HEK293 (cell line): ENCODE measurements at regions not wholly inside any gene's neighbourhood (a gene's known extent, or its start where the extent isn't known, plus 50 kb on each side); places are given as distances from the start of the nearest gene placed in this dataset.

Experiments
- CTCF ChIA-PET: fragments of 350-600 bp; formaldehyde crosslinking; extraction: SDS; loops from one replicate; lab custom pipeline; 2021; ENCODE audit warnings: antibody characterized with exemption; lab: Yijun Ruan, JAX
- POLR2A ChIA-PET: fragments of 300-600 bp; formaldehyde crosslinking; extraction: SDS; loops from one replicate; lab custom pipeline; 2020; ENCODE audit warnings: antibody characterized with exemption, inconsistent platforms; lab: Yijun Ruan, JAX
- H3K27ac ChIP-seq: fragments of 200-500 bp; sonication (Bioruptor generic); 2 replicates; pipeline ENCODE4 v1.5.1; 2014; ENCODE audit warnings: low read depth, low read length, control low read depth, inconsistent platforms; ENCODE audit errors: extremely low read depth
- H3K36me3 ChIP-seq, 2 experiments: fragments of 200-500 bp in 1 of 2; sonication (Bioruptor generic) in 1 of 2; 1 replicate in 1 of 2; 2 replicates in 1 of 2; pipeline ENCODE4 v1.5.1; 2014 to 2017; ENCODE audit warnings: inconsistent platforms in 2 of 2, low read length in 2 of 2; ENCODE audit not compliant: control insufficient read depth in 2 of 2, insufficient read depth in 1 of 2
- H3K4me1 ChIP-seq: fragments of 200-500 bp; sonication (Bioruptor generic); 2 replicates; pipeline ENCODE4 v1.5.1; 2014; ENCODE audit warnings: mild to moderate bottlenecking, low read length, inconsistent platforms; ENCODE audit not compliant: control insufficient read depth, insufficient read depth
- H3K4me3 ChIP-seq: 2 replicates; pipeline ENCODE4 v1.5.1; 2011; ENCODE audit warnings: low read depth, mild to moderate bottlenecking, control low read depth, low read length, moderate library complexity
- H3K9me3 ChIP-seq: fragments of 200-500 bp; sonication (Bioruptor generic); 2 replicates; pipeline ENCODE4 v1.5.1; 2014; ENCODE audit warnings: low read depth, low read length, inconsistent platforms; ENCODE audit not compliant: control insufficient read depth, insufficient read depth
- GLIS1 ChIP-seq: fragments of 450-650 bp; formaldehyde crosslinking; IDR thresholded peaks from 2 replicates; pipeline ENCODE4 v1.5.1; 2016; ENCODE audit warnings: missing biosample characterization, missing genetic modification characterization
- TRIM28 ChIP-seq: IDR thresholded peaks from 2 replicates; pipeline ENCODE4 v1.6.1; 2011; ENCODE audit warnings: low read length, control low read depth, borderline replicate concordance
- ZBTB17 ChIP-seq: fragments of 450-650 bp; formaldehyde crosslinking; IDR thresholded peaks from 2 replicates; pipeline ENCODE4 v1.5.1; 2016; ENCODE audit warnings: missing biosample characterization, missing genetic modification characterization
- ZBTB48 ChIP-seq: fragments of 450-650 bp; formaldehyde crosslinking; IDR thresholded peaks from 2 replicates; pipeline ENCODE4 v1.5.1; 2016; ENCODE audit warnings: missing biosample characterization, missing genetic modification characterization
- ZNF112 ChIP-seq: fragments of 450-650 bp; formaldehyde crosslinking; IDR thresholded peaks from 2 replicates; pipeline ENCODE4 v1.5.0; 2017; ENCODE audit warnings: missing biosample characterization, missing genetic modification characterization
- ZNF132 ChIP-seq: fragments of 450-650 bp; formaldehyde crosslinking; IDR thresholded peaks from 2 replicates; pipeline ENCODE4 v1.5.1; 2017; ENCODE audit warnings: missing biosample characterization, missing genetic modification characterization, borderline replicate concordance
- ZNF133 ChIP-seq: fragments of 450-650 bp; formaldehyde crosslinking; IDR thresholded peaks from 2 replicates; pipeline ENCODE4 v1.5.1; 2016; ENCODE audit warnings: missing biosample characterization, missing genetic modification characterization
- ZNF146 ChIP-seq: fragments of 450-650 bp; formaldehyde crosslinking; IDR thresholded peaks from 2 replicates; pipeline ENCODE4 v1.5.1; 2016; ENCODE audit warnings: missing biosample characterization, missing genetic modification characterization
- ZNF157 ChIP-seq: fragments of 450-650 bp; formaldehyde crosslinking; IDR thresholded peaks from 2 replicates; pipeline ENCODE4 v1.5.1; 2016; ENCODE audit warnings: missing biosample characterization, missing genetic modification characterization
- ZNF211 ChIP-seq: fragments of 450-650 bp; formaldehyde crosslinking; IDR thresholded peaks from 2 replicates; pipeline ENCODE4 v1.5.1; 2016; ENCODE audit warnings: low read depth, missing biosample characterization, missing genetic modification characterization
- ZNF214 ChIP-seq: fragments of 450-650 bp; formaldehyde crosslinking; IDR thresholded peaks from 2 replicates; pipeline ENCODE4 v1.5.1; 2017; ENCODE audit warnings: missing biosample characterization, mild to moderate bottlenecking, missing genetic modification characterization, borderline replicate concordance
- ZNF239 ChIP-seq: fragments of 450-650 bp; formaldehyde crosslinking; IDR thresholded peaks from 2 replicates; pipeline ENCODE4 v1.5.1; 2016; ENCODE audit warnings: missing biosample characterization, missing genetic modification characterization
- ZNF248 ChIP-seq: fragments of 450-650 bp; formaldehyde crosslinking; IDR thresholded peaks from 2 replicates; pipeline ENCODE4 v1.5.1; 2017; ENCODE audit warnings: missing biosample characterization, missing genetic modification characterization
- ZNF266 ChIP-seq: fragments of 450-650 bp; formaldehyde crosslinking; IDR thresholded peaks from 2 replicates; pipeline ENCODE4 v1.5.1; 2016; ENCODE audit warnings: missing biosample characterization, missing genetic modification characterization, low read depth
- ZNF302 ChIP-seq: fragments of 450-650 bp; formaldehyde crosslinking; IDR thresholded peaks from 2 replicates; pipeline ENCODE4 v1.5.1; 2016; ENCODE audit warnings: missing biosample characterization, missing genetic modification characterization, low read depth
- ZNF324 ChIP-seq: fragments of 450-650 bp; formaldehyde crosslinking; IDR thresholded peaks from 2 replicates; pipeline ENCODE4 v1.5.1; 2016; ENCODE audit warnings: missing biosample characterization, missing genetic modification characterization
- ZNF341 ChIP-seq: fragments of 450-650 bp; formaldehyde crosslinking; IDR thresholded peaks from 2 replicates; pipeline ENCODE4; 2016; ENCODE audit warnings: low read depth, missing biosample characterization, missing genetic modification characterization
- ZNF362 ChIP-seq: fragments of 450-650 bp; formaldehyde crosslinking; IDR thresholded peaks from 2 replicates; pipeline ENCODE4 v1.5.1; 2016; ENCODE audit warnings: missing biosample characterization, missing genetic modification characterization
- ZNF394 ChIP-seq: fragments of 450-650 bp; formaldehyde crosslinking; IDR thresholded peaks from 2 replicates; pipeline ENCODE4 v1.5.1; 2016; ENCODE audit warnings: missing biosample characterization, missing genetic modification characterization, mild to moderate bottlenecking, moderate library complexity, borderline replicate concordance
- ZNF423 ChIP-seq: fragments of 450-650 bp; formaldehyde crosslinking; IDR thresholded peaks from 2 replicates; pipeline ENCODE4 v1.5.1; 2016; ENCODE audit warnings: missing biosample characterization, missing genetic modification characterization
- ZNF473 ChIP-seq: fragments of 450-650 bp; formaldehyde crosslinking; IDR thresholded peaks from 2 replicates; pipeline ENCODE4 v1.5.1; 2017; ENCODE audit warnings: missing biosample characterization, missing genetic modification characterization
- ZNF624 ChIP-seq: fragments of 450-650 bp; formaldehyde crosslinking; IDR thresholded peaks from 2 replicates; pipeline ENCODE4 v1.5.1; 2017; ENCODE audit warnings: missing biosample characterization, missing genetic modification characterization
- ZNF658 ChIP-seq: fragments of 450-650 bp; formaldehyde crosslinking; IDR thresholded peaks from 2 replicates; pipeline ENCODE4; 2016; ENCODE audit warnings: missing biosample characterization, missing genetic modification characterization
- ZNF777 ChIP-seq: fragments of 450-650 bp; formaldehyde crosslinking; IDR thresholded peaks from 2 replicates; pipeline ENCODE4 v1.5.1; 2017; ENCODE audit warnings: missing biosample characterization, missing genetic modification characterization, borderline replicate concordance
- ZSCAN16 ChIP-seq: fragments of 450-650 bp; formaldehyde crosslinking; IDR thresholded peaks from 2 replicates; pipeline ENCODE4 v1.5.1; 2016; ENCODE audit warnings: missing biosample characterization, missing genetic modification characterization
- ZSCAN4 ChIP-seq: fragments of 450-650 bp; formaldehyde crosslinking; IDR thresholded peaks from 2 replicates; pipeline ENCODE4 v1.5.1; 2017; ENCODE audit warnings: missing biosample characterization, missing genetic modification characterization
- TF ChIP-seq, protein P1 (sequence below): fragments of 450-650 bp; formaldehyde crosslinking; IDR thresholded peaks from 2 replicates; pipeline ENCODE4 v1.5.1; 2016; ENCODE audit warnings: missing biosample characterization, missing genetic modification characterization, low read depth
- TF ChIP-seq, protein P2 (sequence below): fragments of 450-650 bp; formaldehyde crosslinking; IDR thresholded peaks from 2 replicates; pipeline ENCODE4 v1.5.1; 2016; ENCODE audit warnings: missing biosample characterization, missing genetic modification characterization

- CTCF ChIA-PET = no interaction called here
These were observed 229.0 kb upstream of the SLCO3A1 start for GRCh38 chr15:91624353-91624968.

DNA sequence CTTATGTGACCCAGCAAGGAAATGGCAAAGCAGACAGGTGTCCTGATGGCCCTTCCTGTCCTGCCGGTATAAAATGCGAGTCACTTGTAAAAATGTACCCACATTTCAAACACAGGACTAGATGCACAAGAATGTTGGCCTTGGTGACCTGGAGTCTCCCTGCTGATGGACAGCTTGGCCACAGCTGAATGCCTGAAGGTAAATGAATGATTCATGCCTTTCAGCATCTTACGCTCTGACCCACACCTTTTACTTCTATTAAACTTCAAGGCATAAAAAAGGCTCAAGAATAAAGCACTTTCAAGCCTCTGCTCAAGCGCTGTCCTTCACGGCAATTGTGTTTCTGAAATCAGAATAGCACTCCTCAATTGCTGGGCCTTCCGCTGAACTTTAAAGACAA lies 228.0 kb upstream of the SLCO3A1 start:
- TF ChIP-seq ZNF473 (tag by site-specific recombination) (no peak), ZNF211 (tag by site-specific recombination) (no peak), ZNF324 (no peak), ZNF248 (no peak), ZNF239 (no peak), ZNF624 (tag by site-specific recombination) (no peak), ZBTB17 (no peak), ZNF214 (tag by site-specific recombination) (no peak), ZSCAN16 (tag by site-specific recombination) (no peak), ZNF133 (no peak), ZNF132 (no peak), ZNF394 (no peak), ZBTB48 (tag by site-specific recombination) (no peak), ZNF157 (tag by site-specific recombination) (no peak), ZNF341 (no peak)
- TF ChIP-seq, protein P1, sequence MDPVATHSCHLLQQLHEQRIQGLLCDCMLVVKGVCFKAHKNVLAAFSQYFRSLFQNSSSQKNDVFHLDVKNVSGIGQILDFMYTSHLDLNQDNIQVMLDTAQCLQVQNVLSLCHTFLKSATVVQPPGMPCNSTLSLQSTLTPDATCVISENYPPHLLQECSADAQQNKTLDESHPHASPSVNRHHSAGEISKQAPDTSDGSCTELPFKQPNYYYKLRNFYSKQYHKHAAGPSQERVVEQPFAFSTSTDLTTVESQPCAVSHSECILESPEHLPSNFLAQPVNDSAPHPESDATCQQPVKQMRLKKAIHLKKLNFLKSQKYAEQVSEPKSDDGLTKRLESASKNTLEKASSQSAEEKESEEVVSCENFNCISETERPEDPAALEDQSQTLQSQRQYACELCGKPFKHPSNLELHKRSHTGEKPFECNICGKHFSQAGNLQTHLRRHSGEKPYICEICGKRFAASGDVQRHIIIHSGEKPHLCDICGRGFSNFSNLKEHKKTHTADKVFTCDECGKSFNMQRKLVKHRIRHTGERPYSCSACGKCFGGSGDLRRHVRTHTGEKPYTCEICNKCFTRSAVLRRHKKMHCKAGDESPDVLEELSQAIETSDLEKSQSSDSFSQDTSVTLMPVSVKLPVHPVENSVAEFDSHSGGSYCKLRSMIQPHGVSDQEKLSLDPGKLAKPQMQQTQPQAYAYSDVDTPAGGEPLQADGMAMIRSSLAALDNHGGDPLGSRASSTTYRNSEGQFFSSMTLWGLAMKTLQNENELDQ (tag by site-specific recombination) = no peak
- POLR2A ChIA-PET = no interaction called here
- Histone ChIP-seq H3K4me1 (no peaks in the 10 kb centered on the region), H3K27ac (no peak overlapping the region), H3K36me3 (no peaks in the 10 kb centered on the region), H3K9me3 (no peaks in the 10 kb centered on the region), H3K4me3 (no peak overlapping the region)
- CTCF ChIA-PET = no interaction called here

More at GRCh38 chr15:91624353-91624968, 229.0 kb upstream of the SLCO3A1 start:
- Histone ChIP-seq H3K4me3 (no peak overlapping the region), H3K4me1 (no peaks in the 10 kb centered on the region), H3K36me3 (no peaks in the 10 kb centered on the region), H3K27ac (no peak overlapping the region)
- POLR2A ChIA-PET = no interaction called here
- no peak for TF ChIP-seq ZNF423 (tag by site-specific recombination)
- TF ChIP-seq ZSCAN16 (tag by site-specific recombination) = no peak
- no peak for TF ChIP-seq ZNF112 (tag by site-specific recombination)
- no peak for TF ChIP-seq GLIS1
- no peak for TF ChIP-seq ZNF302
- TF ChIP-seq ZNF266 (tag by site-specific recombination) = no peak
- no peak for TF ChIP-seq ZNF146 (tag by site-specific recombination)
- no peak for TF ChIP-seq TRIM28
- no peak for TF ChIP-seq ZNF362
- no peak for TF ChIP-seq ZNF658 (tag by site-specific recombination)
- TF ChIP-seq ZSCAN4 (tag by site-specific recombination) = no peak
- no peak for TF ChIP-seq ZNF777 (tag by site-specific recombination)
- TF ChIP-seq, protein P2, sequence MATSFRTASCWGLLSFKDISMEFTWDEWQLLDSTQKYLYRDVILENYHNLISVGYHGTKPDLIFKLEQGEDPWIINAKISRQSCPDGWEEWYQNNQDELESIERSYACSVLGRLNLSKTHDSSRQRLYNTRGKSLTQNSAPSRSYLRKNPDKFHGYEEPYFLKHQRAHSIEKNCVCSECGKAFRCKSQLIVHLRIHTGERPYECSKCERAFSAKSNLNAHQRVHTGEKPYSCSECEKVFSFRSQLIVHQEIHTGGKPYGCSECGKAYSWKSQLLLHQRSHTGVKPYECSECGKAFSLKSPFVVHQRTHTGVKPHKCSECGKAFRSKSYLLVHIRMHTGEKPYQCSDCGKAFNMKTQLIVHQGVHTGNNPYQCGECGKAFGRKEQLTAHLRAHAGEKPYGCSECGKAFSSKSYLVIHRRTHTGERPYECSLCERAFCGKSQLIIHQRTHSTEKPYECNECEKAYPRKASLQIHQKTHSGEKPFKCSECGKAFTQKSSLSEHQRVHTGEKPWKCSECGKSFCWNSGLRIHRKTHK = no peak
- TF ChIP-seq, all 188 proteins: peak for 0
- H3K9me3 ChIP-seq = no peaks in the 10 kb centered on the region
